ENCODE measurements at regions not wholly inside any gene's neighbourhood (a gene's known extent, or its start where the extent isn't known, plus 50 kb on each side); places are given as distances from the start of the nearest gene placed in this dataset.
"Not testable (repeated sequence)": the region's sequence is repeated elsewhere in the genome, so short reads cannot be mapped to it uniquely, and the experiment has no call there.

- Mint-ChIP-seq H3K9me3 (no peaks in the 10 kb centered on the region), H3K27ac (ENCODE audit: low read depth) (no peak overlapping the region), H3K36me3 (ENCODE audit: insufficient read depth) (no peaks in the 10 kb centered on the region), H3K4me3 (no peak overlapping the region), H3K4me1 (no peaks in the 10 kb centered on the region), H3K27me3 (no peaks in the 10 kb centered on the region)
- ATAC-seq (replicated peaks; ENCODE audit: extremely low read depth, poor library complexity, severe bottlenecking) (no peak), DNase-seq (ENCODE audit: low spot score in 2 of 2) (no peak)
Observed at GRCh38 chr9:107571148-107571547, 81.6 kb upstream of the KLF4 start.

- Mint-ChIP-seq H3K4me1 (no peaks in the 10 kb centered on the region), H3K27me3 (no peaks in the 10 kb centered on the region), H3K9me3 (no peaks in the 10 kb centered on the region), H3K4me3 (no peak overlapping the region), H3K27ac (ENCODE audit: low read depth) (no peak overlapping the region), H3K36me3 (ENCODE audit: insufficient read depth) (no peaks in the 10 kb centered on the region)
- DNase-seq (ENCODE audit: low spot score in 2 of 2) (no peak), ATAC-seq (replicated peaks; ENCODE audit: extremely low read depth, poor library complexity, severe bottlenecking) (no peak)
Observed at GRCh38 chr9:107569174-107569573, 79.6 kb upstream of the KLF4 start.

GRCh38 chr9:107568406-107568805 is 78.8 kb upstream of the KLF4 start:
- not testable (repeated sequence) for H3K27ac Mint-ChIP-seq (ENCODE audit: low read depth); H3K4me3 Mint-ChIP-seq; ATAC-seq (replicated peaks; ENCODE audit: extremely low read depth, poor library complexity, severe bottlenecking); H3K27me3 Mint-ChIP-seq; H3K4me1 Mint-ChIP-seq; DNase-seq (ENCODE audit: low spot score in 2 of 2); H3K36me3 Mint-ChIP-seq (ENCODE audit: insufficient read depth); H3K9me3 Mint-ChIP-seq

GRCh38 chr9:107567462-107567861 is 77.9 kb upstream of the KLF4 start:
- no peaks in the 10 kb centered on the region for H3K27me3 Mint-ChIP-seq
- no peak for DNase-seq (ENCODE audit: low spot score in 2 of 2)
- no peak for ATAC-seq (replicated peaks; ENCODE audit: extremely low read depth, poor library complexity, severe bottlenecking)
- no peaks in the 10 kb centered on the region for H3K4me1 Mint-ChIP-seq
- no peak overlapping the region for H3K4me3 Mint-ChIP-seq
- H3K36me3 Mint-ChIP-seq (ENCODE audit: insufficient read depth): no peaks in the 10 kb centered on the region
- H3K9me3 Mint-ChIP-seq: peaks cover 3% of the 10 kb centered on the region
- H3K27ac Mint-ChIP-seq (ENCODE audit: low read depth): no peak overlapping the region

GRCh38 chr9:107566611-107567061 is 77.1 kb upstream of the KLF4 start:
- Mint-ChIP-seq H3K36me3 (ENCODE audit: insufficient read depth) (no peaks in the 10 kb centered on the region), H3K27me3 (no peaks in the 10 kb centered on the region), H3K9me3 (peaks cover 3% of the 10 kb centered on the region), H3K4me3 (no peak overlapping the region), H3K27ac (ENCODE audit: low read depth) (no peak overlapping the region), H3K4me1 (no peaks in the 10 kb centered on the region)
- ATAC-seq (replicated peaks; ENCODE audit: extremely low read depth, poor library complexity, severe bottlenecking) (no peak), DNase-seq (ENCODE audit: low spot score in 2 of 2) (no peak)

- H3K27ac Mint-ChIP-seq (ENCODE audit: low read depth): no peak overlapping the region
- no peak for DNase-seq (ENCODE audit: low spot score in 2 of 2)
- H3K9me3 Mint-ChIP-seq: peaks cover 3% of the 10 kb centered on the region
- no peaks in the 10 kb centered on the region for H3K36me3 Mint-ChIP-seq (ENCODE audit: insufficient read depth)
- ATAC-seq (replicated peaks; ENCODE audit: extremely low read depth, poor library complexity, severe bottlenecking): no peak
- H3K4me3 Mint-ChIP-seq: no peak overlapping the region
- no peaks in the 10 kb centered on the region for H3K4me1 Mint-ChIP-seq
- H3K27me3 Mint-ChIP-seq: no peaks in the 10 kb centered on the region
Observed at GRCh38 chr9:107562798-107563197, 73.2 kb upstream of the KLF4 start.

GRCh38 chr9:107559494-107560086 is 70.0 kb upstream of the KLF4 start:
- H3K36me3 Mint-ChIP-seq (ENCODE audit: insufficient read depth): no peaks in the 10 kb centered on the region
- no peaks in the 10 kb centered on the region for H3K4me1 Mint-ChIP-seq
- no peaks in the 10 kb centered on the region for H3K27me3 Mint-ChIP-seq
- H3K27ac Mint-ChIP-seq (ENCODE audit: low read depth): no peak overlapping the region
- no peak overlapping the region for H3K4me3 Mint-ChIP-seq
- ATAC-seq (replicated peaks; ENCODE audit: extremely low read depth, poor library complexity, severe bottlenecking) (no peak), DNase-seq (ENCODE audit: low spot score in 2 of 2) (no peak)
- peaks cover 3% of the 10 kb centered on the region for H3K9me3 Mint-ChIP-seq

- Mint-ChIP-seq H3K9me3 (no peaks in the 10 kb centered on the region), H3K36me3 (ENCODE audit: insufficient read depth) (no peaks in the 10 kb centered on the region), H3K27ac (ENCODE audit: low read depth) (no peak overlapping the region), H3K4me3 (no peak overlapping the region), H3K4me1 (no peaks in the 10 kb centered on the region), H3K27me3 (no peaks in the 10 kb centered on the region)
- ATAC-seq (replicated peaks; ENCODE audit: extremely low read depth, poor library complexity, severe bottlenecking) (no peak), DNase-seq (ENCODE audit: low spot score in 2 of 2) (no peak)
Observed at GRCh38 chr9:107557236-107557990, 67.8 kb upstream of the KLF4 start.

GRCh38 chr9:107554636-107555035 is 65.1 kb upstream of the KLF4 start:
- Mint-ChIP-seq H3K9me3 (no peaks in the 10 kb centered on the region), H3K27me3 (no peaks in the 10 kb centered on the region), H3K36me3 (ENCODE audit: insufficient read depth) (no peaks in the 10 kb centered on the region), H3K4me1 (no peaks in the 10 kb centered on the region), H3K4me3 (no peak overlapping the region), H3K27ac (ENCODE audit: low read depth) (no peak overlapping the region)
- DNase-seq (ENCODE audit: low spot score in 2 of 2) (no peak), ATAC-seq (replicated peaks; ENCODE audit: extremely low read depth, poor library complexity, severe bottlenecking) (no peak)

GRCh38 chr9:107548298-107549142 is 59.0 kb upstream of the KLF4 start:
- Mint-ChIP-seq H3K9me3 (no peaks in the 10 kb centered on the region), H3K4me3 (no peak overlapping the region), H3K36me3 (ENCODE audit: insufficient read depth) (no peaks in the 10 kb centered on the region), H3K27ac (ENCODE audit: low read depth) (no peak overlapping the region), H3K4me1 (no peaks in the 10 kb centered on the region), H3K27me3 (peaks cover 10% of the 10 kb centered on the region)
- ATAC-seq (replicated peaks; ENCODE audit: extremely low read depth, poor library complexity, severe bottlenecking) (no peak), DNase-seq (ENCODE audit: low spot score in 2 of 2) (no peak)

- Mint-ChIP-seq H3K27me3 (peaks cover 10% of the 10 kb centered on the region), H3K4me1 (no peaks in the 10 kb centered on the region), H3K4me3 (no peak overlapping the region), H3K36me3 (ENCODE audit: insufficient read depth) (no peaks in the 10 kb centered on the region), H3K27ac (ENCODE audit: low read depth) (no peak overlapping the region), H3K9me3 (no peaks in the 10 kb centered on the region)
- ATAC-seq (replicated peaks; ENCODE audit: extremely low read depth, poor library complexity, severe bottlenecking) (no peak), DNase-seq (ENCODE audit: low spot score in 2 of 2) (no peak)
Observed at GRCh38 chr9:107547772-107548297, 58.3 kb upstream of the KLF4 start.

- Mint-ChIP-seq H3K27me3 (peaks cover 10% of the 10 kb centered on the region), H3K36me3 (ENCODE audit: insufficient read depth) (no peaks in the 10 kb centered on the region), H3K4me1 (no peaks in the 10 kb centered on the region), H3K9me3 (no peaks in the 10 kb centered on the region), H3K27ac (ENCODE audit: low read depth) (no peak overlapping the region), H3K4me3 (no peak overlapping the region)
- no peak for DNase-seq (ENCODE audit: low spot score in 2 of 2)
- no peak for ATAC-seq (replicated peaks; ENCODE audit: extremely low read depth, poor library complexity, severe bottlenecking)
Observed at GRCh38 chr9:107547303-107547702, 57.7 kb upstream of the KLF4 start.

All from central memory CD8-positive, alpha-beta T cell (primary cell).